HEK293T (cell line): ENCODE measurements at regions not wholly inside any gene's neighbourhood (a gene's known extent, or its start where the extent isn't known, plus 50 kb on each side); places are given as distances from the start of the nearest gene placed in this dataset.

Source experiments
- NFRKB ChIP-seq: fragments of 450-650 bp; IDR thresholded peaks from 2 replicates; pipeline ENCODE4 v1.6.1; 2016; ENCODE audit warnings: mild to moderate bottlenecking, moderate library complexity
- SP1 ChIP-seq: fragments of 450-650 bp; IDR thresholded peaks from 2 replicates; pipeline ENCODE4 v1.6.1; 2017
- ZNF384 ChIP-seq: fragments of 450-650 bp; IDR thresholded peaks from 2 replicates; pipeline ENCODE4 v1.6.1; 2016

- TF ChIP-seq ZNF384 (no peak), SP1 (no peak), NFRKB (no peak)
These were observed 87.4 kb upstream of the ARHGEF3 start for GRCh38 chr3:56889131-56889530.
